ENCODE measurements at regions not wholly inside any gene's neighbourhood (a gene's known extent, or its start where the extent isn't known, plus 50 kb on each side); places are given as distances from the start of the nearest gene placed in this dataset.

- TF ChIP-seq NFE2L2 (IDR thresholded peaks at IDR 0.05; ENCODE audit: low read depth, low read length) (no peak), CTCF (conservative IDR thresholded peaks at IDR 0.05; ENCODE audit: low read depth, low read length) (no peak)
Measured at GRCh38 chr7:113408999-113409398, 290.6 kb upstream of the SMIM30 start.

Data from IMR-90 (cell line).